GM12878 (cell line): ENCODE measurements at regions not wholly inside any gene's neighbourhood (a gene's known extent, or its start where the extent isn't known, plus 50 kb on each side); places are given as distances from the start of the nearest gene placed in this dataset.

Experiments
- ATAC-seq: fragments of 200-7000 bp; cut with Tn5 transposase; 3 replicates; pipeline ENCODE4 v1.9.1; 2020; ENCODE audit warnings: mild to moderate bottlenecking, moderate library complexity
- BruUV-seq: library from RNA; stranded (reverse); fragments of 400-500 nt; replicated peaks from 2 replicates; lab custom pipeline; 2021; lab: Mats Ljungman, UMichigan
- CTCF ChIA-PET: fragments of 300-600 bp; sonication (Branson Sonifier 250); formaldehyde crosslinking; extraction: SDS; loops from one replicate; lab custom pipeline; 2021; ENCODE audit warnings: inconsistent platforms; lab: Yijun Ruan, JAX
- POLR2A ChIA-PET: fragments of 350-600 bp; formaldehyde crosslinking; extraction: SDS; loops from one replicate; lab custom pipeline; 2021; ENCODE audit warnings: inconsistent platforms; lab: Charles Lee
- RAD21 ChIA-PET: fragments of 300-600 bp; sonication (Branson Sonifier 250); formaldehyde crosslinking; loops from one replicate; lab custom pipeline; 2023; ENCODE audit warnings: antibody characterized with exemption; ENCODE audit not compliant: unreplicated experiment; lab: Charles Lee
- SMC1A ChIA-PET: fragments of 300-600 bp; sonication (Branson Sonifier 250); formaldehyde crosslinking; loops from one replicate; lab custom pipeline; 2023; ENCODE audit not compliant: unreplicated experiment, uncharacterized antibody; lab: Charles Lee
- DNase-seq: peaks from one replicate; pipeline ENCODE4 v3.0.0-alpha.2; 2011; ENCODE audit warnings: low read depth, low spot score
- FAIRE-seq: peaks from 3 replicates; lab custom pipeline; 2011; peaks lifted over from hg19 to GRCh38; lab: Jason Lieb, UNC
- H2AFZ ChIP-seq: 2 replicates; pipeline ENCODE4 v1.6.0; 2011; ENCODE audit warnings: low read depth, low read length, control low read depth; ENCODE audit not compliant: control insufficient read depth
- H3K27ac ChIP-seq: 2 replicates; pipeline ENCODE4 v1.5.1; 2011; ENCODE audit warnings: control low read depth; ENCODE audit not compliant: control insufficient read depth, insufficient read depth
- H3K27me3 ChIP-seq, 2 experiments: replicated peaks in 1 of 2; 2 replicates each; pipeline versions ENCODE4 v1.6.0 to v1.6.1; 2011; ENCODE audit warnings: low read length in 1 of 2; ENCODE audit not compliant: control insufficient read depth in 2 of 2, insufficient read depth in 2 of 2
- H3K36me3 ChIP-seq, 2 experiments: 2 replicates each; pipeline ENCODE4 v1.5.1; 2011; ENCODE audit warnings: low read length in 1 of 2; ENCODE audit not compliant: control insufficient read depth in 2 of 2, insufficient read depth in 2 of 2
- H3K4me1 ChIP-seq: 2 replicates; pipeline ENCODE4 v1.6.1; 2011; ENCODE audit warnings: mild to moderate bottlenecking, low read length, moderate library complexity, mixed read lengths; ENCODE audit not compliant: control insufficient read depth, insufficient read depth
- H3K4me2 ChIP-seq: 2 replicates; pipeline ENCODE4 v1.6.0; 2011; ENCODE audit warnings: control low read depth; ENCODE audit not compliant: control insufficient read depth, insufficient read depth
- H3K4me3 ChIP-seq: fragments of 200-600 bp; sonication (generic); 2 replicates; pipeline ENCODE4 v1.5.1; 2016
- H3K79me2 ChIP-seq: 2 replicates; pipeline ENCODE4 v1.6.0; 2011; ENCODE audit warnings: low read length; ENCODE audit not compliant: control insufficient read depth, insufficient read depth
- H3K9ac ChIP-seq: 2 replicates; pipeline ENCODE4 v1.8.0; 2011; ENCODE audit warnings: low read length, control low read depth, mixed read lengths; ENCODE audit not compliant: control insufficient read depth, insufficient read depth
- H3K9me3 ChIP-seq: replicated peaks from 3 replicates; pipeline ENCODE4 v1.5.1; 2011; ENCODE audit warnings: mild to moderate bottlenecking, low read length; ENCODE audit not compliant: control insufficient read depth, insufficient read depth
- H4K20me1 ChIP-seq: 2 replicates; pipeline ENCODE4 v1.6.0; 2011; ENCODE audit not compliant: control insufficient read depth, insufficient read depth
- CBX3 ChIP-seq: fragments of 200-600 bp; sonication (generic); IDR thresholded peaks from 2 replicates; pipeline ENCODE4 v1.6.1; 2016; ENCODE audit warnings: low read depth, borderline replicate concordance
- FOS ChIP-seq: IDR thresholded peaks from 3 replicates; pipeline ENCODE4 v1.6.1; 2011; ENCODE audit warnings: borderline replicate concordance; ENCODE audit not compliant: insufficient read length; ENCODE audit errors: extremely low read depth
- FOXK2 ChIP-seq: fragments of 450-650 bp; IDR thresholded peaks from 2 replicates; pipeline ENCODE4 v1.6.1; 2017; ENCODE audit warnings: mild to moderate bottlenecking, moderate library complexity
- HDAC2 ChIP-seq: fragments of 200-600 bp; sonication (generic); IDR thresholded peaks from 2 replicates; pipeline ENCODE4 v1.6.1; 2017
- HDGF ChIP-seq: fragments of 450-650 bp; IDR thresholded peaks from 2 replicates; pipeline ENCODE4 v1.6.1; 2016; ENCODE audit warnings: antibody characterized with exemption
- IKZF2 ChIP-seq, 2 experiments: fragments of 450-650 bp; IDR thresholded peaks; 2 replicates each; pipeline ENCODE4 v1.6.1; 2017; ENCODE audit warnings: mild to moderate bottlenecking in 2 of 2, moderate library complexity in 2 of 2
- MXI1 ChIP-seq: fragments of 150-350 bp; IDR thresholded peaks from 2 replicates; pipeline ENCODE4 v1.6.1; 2011; ENCODE audit warnings: low read depth, mild to moderate bottlenecking, inconsistent platforms, low read length, improper control_type of control experiment
- PRDM15 ChIP-seq: fragments of 450-650 bp; formaldehyde crosslinking; IDR thresholded peaks from 2 replicates; pipeline ENCODE4 v1.4.0; 2020; ENCODE audit warnings: mild to moderate bottlenecking, moderate library complexity
- ZBTB40 ChIP-seq: fragments of 450-650 bp; IDR thresholded peaks from 2 replicates; pipeline ENCODE4 v1.6.1; 2016; ENCODE audit warnings: mild to moderate bottlenecking, moderate library complexity, borderline replicate concordance
- ZZZ3 ChIP-seq: IDR thresholded peaks from 2 replicates; pipeline ENCODE4 v1.6.1; 2011; ENCODE audit warnings: low read depth; ENCODE audit not compliant: control insufficient read depth, insufficient read length
- WGBS: methylation state at CpG from one replicate; pipeline ENCODE4 v1.1.6; 2016; ENCODE audit warnings: low lambda C conversion rate; ENCODE audit not compliant: insufficient replicate concordance, insufficient coverage; ENCODE audit errors: missing lambda C conversion rate; 5-methylcytosine and 5-hydroxymethylcytosine counted together
- in situ Hi-C: fragments of 300-500 bp; cut with MboI; formaldehyde crosslinking; loops from 9 replicates; pipeline ENCODE4 v1.14.3; 2018; ENCODE audit warnings: mixed read lengths
- intact Hi-C: fragments of 100-400 bp; cut with micrococcal nuclease; formaldehyde crosslinking; loops from one replicate; pipeline ENCODE4 v1.14.2; 2022; ENCODE audit not compliant: unreplicated experiment
- TF ChIP-seq, protein P1 (sequence below): fragments of 450-650 bp; formaldehyde crosslinking; IDR thresholded peaks from 2 replicates; pipeline ENCODE4 v1.4.0; 2022; ENCODE audit warnings: mild to moderate bottlenecking, moderate library complexity

DNA sequence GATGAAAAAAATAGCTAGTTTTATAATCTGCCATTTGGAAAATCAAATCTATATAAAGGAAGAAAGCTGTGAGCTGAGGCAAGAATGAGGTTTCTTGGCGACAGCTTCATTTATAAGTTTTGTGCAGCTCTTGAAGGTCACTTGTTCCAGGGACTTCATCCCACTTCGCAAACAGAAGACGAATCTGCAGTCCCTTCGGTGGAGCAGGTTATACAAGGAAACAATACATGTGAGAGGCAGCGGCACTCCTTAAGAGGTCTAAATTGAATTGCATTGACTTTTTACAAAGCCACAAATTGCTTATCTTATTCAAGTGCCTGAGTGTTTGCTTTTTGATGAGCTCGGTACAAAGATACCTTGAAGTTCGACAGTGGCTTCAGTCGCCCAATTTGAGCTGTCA is 72.2 kb downstream of the C1QL2 start:
- DNase-seq (no peak), ATAC-seq (no peak), FAIRE-seq (no peak)
- RAD21 ChIA-PET, result no interaction called here
- Histone ChIP-seq H3K79me2 (no peaks in the 10 kb centered on the region), H3K4me3 (no peak overlapping the region), H3K36me3 (no peaks in the 10 kb centered on the region), H3K4me2 (no peak overlapping the region), H4K20me1 (no peaks in the 10 kb centered on the region), H3K9me3 (no peaks in the 10 kb centered on the region), H3K9ac (no peak overlapping the region), H2AFZ (no peak overlapping the region), H3K27me3 (peaks cover 0 to 3% of the 10 kb centered on the region in 2 experiments; a peak in 2 of 4 replicates), H3K4me1 (no peaks in the 10 kb centered on the region), H3K27ac (no peak overlapping the region)
- POLR2A ChIA-PET, result interaction anchor here (0.6 kb wide), 1 partner anchor 1054 kb away, joined by 3 read pairs; no protein-coding TSS in a partner anchor
- SMC1A ChIA-PET, result interaction anchor here (0.9 kb wide), 1 partner anchor 17 kb away, joined by 4 read pairs; no protein-coding TSS in a partner anchor
- in situ Hi-C loops, result no loop called here
- BruUV-seq, result no TSS peak
- intact Hi-C loops, result no loop called here
- CTCF ChIA-PET, result interaction anchor here (0.6 to 1.3 kb wide), 3 partner anchors 204 to 865 kb away, joined by 3 to 10 read pairs (median 4); no protein-coding TSS in a partner anchor
- 39% methylated on average over 8 of the region's 8 CpGs for WGBS
- no peak for TF ChIP-seq MXI1
- TF ChIP-seq PRDM15 (CRISPR knock-in tag), result no peak
- TF ChIP-seq CBX3, result no peak
- no peak for TF ChIP-seq ZBTB40
- no peak for TF ChIP-seq HDGF
- no peak for TF ChIP-seq IKZF2 (IDR thresholded peaks at IDR 0.05)
- TF ChIP-seq, protein P1, sequence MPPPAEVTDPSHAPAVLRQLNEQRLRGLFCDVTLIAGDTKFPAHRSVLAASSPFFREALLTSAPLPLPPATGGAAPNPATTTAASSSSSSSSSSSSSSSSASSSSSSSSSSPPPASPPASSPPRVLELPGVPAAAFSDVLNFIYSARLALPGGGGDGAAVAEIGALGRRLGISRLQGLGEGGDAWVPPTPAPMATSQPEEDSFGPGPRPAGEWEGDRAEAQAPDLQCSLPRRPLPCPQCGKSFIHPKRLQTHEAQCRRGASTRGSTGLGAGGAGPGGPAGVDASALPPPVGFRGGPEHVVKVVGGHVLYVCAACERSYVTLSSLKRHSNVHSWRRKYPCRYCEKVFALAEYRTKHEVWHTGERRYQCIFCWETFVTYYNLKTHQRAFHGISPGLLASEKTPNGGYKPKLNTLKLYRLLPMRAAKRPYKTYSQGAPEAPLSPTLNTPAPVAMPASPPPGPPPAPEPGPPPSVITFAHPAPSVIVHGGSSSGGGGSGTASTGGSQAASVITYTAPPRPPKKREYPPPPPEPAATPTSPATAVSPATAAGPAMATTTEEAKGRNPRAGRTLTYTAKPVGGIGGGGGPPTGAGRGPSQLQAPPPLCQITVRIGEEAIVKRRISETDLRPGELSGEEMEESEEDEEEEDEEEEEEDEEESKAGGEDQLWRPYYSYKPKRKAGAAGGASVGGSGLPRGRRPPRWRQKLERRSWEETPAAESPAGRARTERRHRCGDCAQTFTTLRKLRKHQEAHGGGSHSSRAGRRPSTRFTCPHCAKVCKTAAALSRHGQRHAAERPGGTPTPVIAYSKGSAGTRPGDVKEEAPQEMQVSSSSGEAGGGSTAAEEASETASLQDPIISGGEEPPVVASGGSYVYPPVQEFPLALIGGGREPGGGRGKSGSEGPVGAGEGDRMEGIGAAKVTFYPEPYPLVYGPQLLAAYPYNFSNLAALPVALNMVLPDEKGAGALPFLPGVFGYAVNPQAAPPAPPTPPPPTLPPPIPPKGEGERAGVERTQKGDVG (CRISPR knock-in tag), result no peak
- TF ChIP-seq FOS, result no peak
- TF ChIP-seq HDAC2, result no peak
- TF ChIP-seq FOXK2, result no peak
- TF ChIP-seq ZZZ3, result no peak
